Uterus (tissue), 3 donors: ENCODE measurements at regions not wholly inside any gene's neighbourhood (a gene's known extent, or its start where the extent isn't known, plus 50 kb on each side); places are given as distances from the start of the nearest gene placed in this dataset.

Experiments
- DNase-seq, 2 donors: peaks; one replicate each; pipeline ENCODE4 v3.0.0-alpha.2; 2019 to 2020
- H3K27ac ChIP-seq, 2 donors: fragments of 200-600 bp; sonication (generic); 1 replicate in 1 of 2; 2 replicates in 1 of 2; pipeline ENCODE4 v1.5.1; 2016 to 2018
- H3K27me3 ChIP-seq, 2 donors: fragments of 200-600 bp; sonication (generic); one replicate each; pipeline ENCODE4 v1.5.1; 2018 to 2019; ENCODE audit warnings: control low read depth in 1 of 2
- H3K36me3 ChIP-seq, 2 donors: fragments of 200-600 bp; sonication (generic); one replicate each; pipeline ENCODE4 v1.5.1; 2019; ENCODE audit warnings: control low read depth in 1 of 2
- H3K4me1 ChIP-seq, 2 donors: fragments of 200-600 bp; sonication (generic); one replicate each; pipeline ENCODE4 v1.5.1; 2018 to 2019; ENCODE audit warnings: control low read depth in 1 of 2
- H3K4me3 ChIP-seq, 2 donors: fragments of 200-600 bp; sonication (generic); 1 replicate in 1 of 2; 2 replicates in 1 of 2; pipeline ENCODE4 v1.5.1; 2018 to 2019; ENCODE audit warnings: mild to moderate bottlenecking in 1 of 2
- H3K9me3 ChIP-seq, 2 donors: fragments of 200-600 bp; sonication (generic); one replicate each; pipeline ENCODE4 v1.5.1; 2019; ENCODE audit warnings: control low read depth in 1 of 2
- CTCF ChIP-seq, 4 experiments: fragments of 200-600 bp in 2 of 4; fragments of 450-650 bp in 2 of 4; sonication (generic) in 2 of 4; IDR thresholded peaks; one replicate each; pipeline ENCODE4 v1.5.1; 2016 to 2019; ENCODE audit warnings: antibody characterized with exemption in 4 of 4, mild to moderate bottlenecking in 2 of 4, moderate library complexity in 1 of 4
- POLR2A ChIP-seq, 2 donors: fragments of 450-650 bp; IDR thresholded peaks; one replicate each; pipeline ENCODE4 v1.6.1; 2016; ENCODE audit warnings: antibody characterized with exemption in 2 of 2, mild to moderate bottlenecking in 1 of 2, moderate library complexity in 1 of 2
- intact Hi-C: fragments of 100-400 bp; cut with DNase I; formaldehyde crosslinking; loops from one replicate; pipeline ENCODE4 v1.15.1; 2023; ENCODE audit warnings: low total_unique reads
- donor health status: DM: yes; HTN: yes; CAD: no.

GRCh38 chr14:101125719-101126651, 222.5 kb upstream of the RTL1 start:
- intact Hi-C loops, result no loop called here
- no peak overlapping the region for H3K27ac ChIP-seq

GRCh38 chr14:101126731-101127130, 223.2 kb upstream of the RTL1 start:
- Histone ChIP-seq H3K27me3 (no peaks in the 10 kb centered on the region), H3K4me1 (peaks cover 0 to 3% of the 10 kb centered on the region in 2 donors), H3K9me3 (no peaks in the 10 kb centered on the region), H3K36me3 (no peaks in the 10 kb centered on the region), H3K4me3 (no peak overlapping the region), H3K27ac (no peak overlapping the region)
- intact Hi-C loops, result no loop called here
- TF ChIP-seq POLR2A (IDR thresholded peaks at IDR 0.05) (no peak), CTCF (IDR thresholded peaks at IDR 0.05) (no peak)
- no peak for DNase-seq

More at GRCh38 chr14:101125719-101126651, 222.5 kb upstream of the RTL1 start:
- no peaks in the 10 kb centered on the region for H3K27me3 ChIP-seq
- peak in 1 of 2 donors; percentile 11 for DNase-seq
- H3K4me1 ChIP-seq, result peaks cover 0 to 3% of the 10 kb centered on the region in 2 donors
- TF ChIP-seq POLR2A (IDR thresholded peaks at IDR 0.05), result no peak
- no peak for TF ChIP-seq CTCF (IDR thresholded peaks at IDR 0.05)
- H3K36me3 ChIP-seq, result no peaks in the 10 kb centered on the region
- H3K9me3 ChIP-seq, result no peaks in the 10 kb centered on the region
- no peak overlapping the region for H3K4me3 ChIP-seq

- H3K4me3 ChIP-seq, result no peak overlapping the region
- TF ChIP-seq POLR2A (IDR thresholded peaks at IDR 0.05), result no peak
- TF ChIP-seq CTCF (IDR thresholded peaks at IDR 0.05), result no peak
- no peak for DNase-seq
- no peaks in the 10 kb centered on the region for H3K27me3 ChIP-seq
- no peaks in the 10 kb centered on the region for H3K9me3 ChIP-seq
- H3K36me3 ChIP-seq, result no peaks in the 10 kb centered on the region
- H3K27ac ChIP-seq, result no peak overlapping the region
- intact Hi-C loops, result no loop called here
- H3K4me1 ChIP-seq, result peaks cover 0 to 3% of the 10 kb centered on the region in 2 donors
Observed at GRCh38 chr14:101127224-101127623, 223.7 kb upstream of the RTL1 start.

- Histone ChIP-seq H3K27me3 (no peaks in the 10 kb centered on the region), H3K4me1 (peaks cover 0 to under 1% of the 10 kb centered on the region in 2 donors), H3K9me3 (no peaks in the 10 kb centered on the region), H3K36me3 (no peaks in the 10 kb centered on the region), H3K4me3 (no peak overlapping the region), H3K27ac (no peak overlapping the region)
- intact Hi-C loops, result no loop called here
- TF ChIP-seq CTCF (IDR thresholded peaks at IDR 0.05) (no peak), POLR2A (IDR thresholded peaks at IDR 0.05) (no peak)
- DNase-seq, result no peak
Observed at GRCh38 chr14:101128478-101129321, 225.2 kb upstream of the RTL1 start.
